AG08396 (cell line): ENCODE measurements at regions not wholly inside any gene's neighbourhood (a gene's known extent, or its start where the extent isn't known, plus 50 kb on each side); places are given as distances from the start of the nearest gene placed in this dataset.
"Not testable (repeated sequence)": the region's sequence is repeated elsewhere in the genome, so short reads cannot be mapped to it uniquely, and the experiment has no call there.

ENCODE experiments used
- DNase-seq: peaks from one replicate; pipeline ENCODE4 v3.0.0; 2012; ENCODE audit warnings: low spot score, mixed read lengths

DNA sequence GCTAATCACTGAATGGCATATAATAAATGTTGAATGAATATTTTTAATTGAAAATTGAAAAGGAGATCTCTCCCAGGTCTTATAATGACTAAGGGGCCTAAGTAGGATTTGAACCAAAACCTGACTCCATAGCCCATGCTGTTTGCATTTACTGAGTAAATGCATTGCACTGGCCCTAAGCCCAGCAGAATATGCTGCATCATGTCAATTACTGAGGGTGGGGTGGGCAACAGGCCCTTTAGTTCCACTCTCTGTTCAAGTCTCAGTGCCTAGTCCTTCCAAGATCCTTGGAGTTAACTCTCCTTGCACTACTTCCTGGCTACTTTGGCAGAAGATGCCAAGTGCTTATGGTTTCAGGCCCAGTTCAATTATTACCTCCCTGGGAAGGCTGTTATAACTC is 203.8 kb upstream of the DAB1 start:
- DNase-seq, result no peak

DNA sequence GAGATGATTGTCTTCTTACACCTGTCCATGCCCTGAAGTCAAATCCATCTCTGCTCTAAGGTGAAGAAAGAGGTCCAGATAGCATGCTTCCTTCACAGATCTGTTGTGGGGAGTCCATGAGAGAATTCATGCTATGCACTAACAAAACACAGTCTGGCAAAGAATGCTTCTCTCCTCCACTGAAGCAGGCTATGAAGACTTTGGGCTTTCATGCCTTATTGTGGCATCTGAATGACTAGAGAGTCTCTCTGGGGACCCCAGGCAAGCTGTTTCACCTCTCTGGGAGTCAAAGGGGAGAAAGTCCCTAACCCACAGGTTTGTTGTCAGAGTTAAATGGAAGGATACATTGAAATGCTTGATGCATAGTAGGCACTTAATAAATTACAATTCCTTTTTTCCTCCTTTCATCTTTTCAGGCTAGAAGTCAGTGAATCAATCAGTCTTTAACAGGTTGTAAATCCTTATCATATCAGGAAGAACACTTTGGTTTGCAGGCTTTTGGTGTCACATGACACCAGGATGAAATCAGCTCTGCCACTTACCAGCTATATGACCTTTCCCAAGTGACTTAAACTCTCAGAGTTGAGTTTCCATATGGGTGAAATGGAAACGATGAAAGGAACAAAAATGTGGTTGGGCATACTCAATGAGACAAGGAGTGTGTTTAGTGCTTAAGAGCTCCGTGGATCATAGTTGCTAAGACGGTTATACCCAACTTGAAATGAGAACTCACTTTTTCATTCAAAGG is 200.1 kb upstream of the DAB1 start:
- no peak for DNase-seq

DNA sequence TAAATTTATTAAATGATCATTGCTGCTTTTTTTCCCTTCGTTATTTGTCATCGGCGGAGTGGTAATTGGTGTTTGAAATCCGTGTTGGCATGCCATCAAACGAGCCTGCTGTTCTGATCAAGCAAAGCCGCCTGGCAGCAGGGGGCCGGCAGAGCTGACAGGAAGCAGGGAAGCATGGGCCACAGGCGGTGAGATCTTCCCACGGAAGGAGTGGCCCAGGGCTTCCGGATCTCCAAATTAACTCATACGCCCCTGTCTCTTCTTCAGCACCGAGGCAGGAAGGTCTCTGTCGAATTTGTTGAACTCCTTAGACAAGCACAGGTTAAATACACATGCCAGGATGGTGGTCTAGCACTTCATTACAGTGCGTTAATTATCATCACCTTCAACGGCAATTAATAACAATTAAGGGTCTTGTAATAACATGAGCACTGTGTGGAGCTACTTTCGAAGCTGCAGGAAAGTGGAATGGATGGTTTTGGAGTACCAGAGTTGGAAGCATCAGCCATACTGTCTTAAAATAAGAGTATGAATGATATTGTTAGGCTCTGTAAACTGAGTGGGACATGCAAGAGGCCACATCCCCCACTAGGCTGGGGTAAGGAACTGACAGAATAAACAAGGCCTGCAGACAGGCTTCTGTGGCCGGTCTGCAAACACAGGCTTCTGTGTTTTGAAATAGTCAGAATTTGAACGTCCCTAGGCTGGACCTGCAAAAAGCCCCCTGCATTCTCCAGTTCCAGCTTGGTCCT is 199.4 kb upstream of the DAB1 start:
- DNase-seq, result peak; percentile 18

DNA sequence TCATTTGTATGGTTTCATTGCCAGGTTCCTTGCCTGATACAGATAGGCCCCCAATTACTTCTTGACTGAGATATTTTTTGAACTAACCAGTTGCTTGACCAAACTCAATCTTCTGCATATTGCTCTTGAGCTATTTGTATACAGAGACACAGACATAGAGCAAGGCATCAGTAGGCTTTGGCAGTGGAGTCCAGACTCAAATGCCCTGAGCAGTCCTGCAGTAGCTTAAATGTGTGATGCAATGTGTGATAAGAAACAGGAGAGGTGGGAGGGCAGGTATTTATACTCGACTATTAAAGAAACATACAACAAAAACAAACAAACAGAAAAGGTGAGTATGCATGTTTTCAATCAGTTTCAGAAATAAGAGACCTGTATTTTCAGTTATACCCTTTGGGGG is 197.9 kb upstream of the DAB1 start:
- DNase-seq, result no peak

DNA sequence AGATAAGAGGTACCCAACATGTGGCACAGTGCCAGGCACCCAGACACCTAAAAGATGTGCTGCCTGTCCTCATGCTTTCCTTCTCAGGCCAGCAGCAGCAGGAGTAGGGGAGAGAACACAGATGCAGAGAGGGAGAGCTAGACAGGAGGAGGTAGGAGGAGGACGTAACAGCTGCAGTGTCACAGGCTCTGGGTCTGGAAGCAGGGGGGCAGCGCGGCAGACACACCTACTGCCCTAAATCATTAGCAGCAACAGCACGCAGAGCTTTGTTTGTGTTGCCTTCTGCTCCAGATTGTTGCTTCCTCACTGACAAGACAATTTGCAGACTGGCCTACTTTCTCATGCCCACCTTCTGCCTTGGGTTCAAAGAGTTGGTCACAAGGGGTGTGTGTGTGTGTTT is 196.7 kb upstream of the DAB1 start:
- no peak for DNase-seq

DNA sequence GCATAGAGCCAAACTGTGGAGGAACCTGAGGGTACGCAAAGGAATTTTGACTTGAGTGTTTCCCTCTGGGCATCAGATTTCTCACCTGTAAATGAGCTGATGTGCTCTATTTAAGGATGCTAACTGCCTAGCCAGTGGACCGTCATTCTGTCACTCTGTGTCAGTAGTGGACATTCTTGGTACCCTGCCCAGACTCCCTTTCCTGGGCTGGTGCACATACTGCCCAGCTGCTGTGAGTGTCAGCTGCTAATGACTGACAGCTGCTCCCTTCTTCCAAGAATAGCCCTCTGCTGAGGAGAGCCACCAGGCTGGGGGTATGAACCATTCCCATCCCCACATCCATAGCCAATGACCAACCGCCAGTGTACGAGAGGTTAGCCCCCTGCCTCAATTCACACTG is 193.1 kb upstream of the DAB1 start:
- DNase-seq, result no peak

DNA sequence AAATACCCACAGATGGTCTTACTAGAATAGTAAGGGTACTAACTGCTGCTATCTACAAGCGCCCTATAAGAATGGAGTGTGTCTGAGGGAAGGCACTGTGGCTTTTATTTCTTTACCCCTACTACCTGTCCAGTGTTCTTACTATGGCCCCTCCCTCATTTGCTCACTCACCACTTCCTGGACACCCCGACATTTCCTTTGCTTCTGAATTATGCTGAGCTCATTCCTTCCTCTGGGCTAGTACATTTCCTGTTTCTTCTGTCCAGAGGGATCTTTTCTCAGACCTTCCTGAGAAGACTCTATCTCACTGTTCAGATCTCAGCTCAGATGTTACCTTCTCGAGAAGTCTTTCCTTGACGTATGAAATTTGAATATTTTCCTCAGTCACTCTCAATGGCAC is 192.1 kb upstream of the DAB1 start:
- DNase-seq, result no peak

DNA sequence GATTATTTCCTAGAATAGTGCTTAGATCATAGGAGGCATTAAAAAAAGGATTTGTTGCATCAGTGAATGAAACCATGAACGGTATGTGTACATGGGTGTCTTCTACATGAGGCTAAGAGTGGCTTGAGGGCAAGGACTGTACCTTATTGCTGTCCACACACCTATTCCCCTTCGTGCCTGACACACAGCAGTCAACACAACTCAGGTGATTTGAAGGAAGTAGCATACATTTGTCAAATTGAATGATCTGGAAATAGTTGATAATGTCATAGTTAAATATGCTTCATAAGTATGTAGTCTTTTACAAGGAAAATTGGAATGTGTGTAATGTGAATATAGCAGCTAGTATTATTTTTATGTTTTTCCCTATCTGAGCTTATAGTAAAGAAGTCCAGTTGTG is 189.0 kb upstream of the DAB1 start:
- DNase-seq, result no peak

DNA sequence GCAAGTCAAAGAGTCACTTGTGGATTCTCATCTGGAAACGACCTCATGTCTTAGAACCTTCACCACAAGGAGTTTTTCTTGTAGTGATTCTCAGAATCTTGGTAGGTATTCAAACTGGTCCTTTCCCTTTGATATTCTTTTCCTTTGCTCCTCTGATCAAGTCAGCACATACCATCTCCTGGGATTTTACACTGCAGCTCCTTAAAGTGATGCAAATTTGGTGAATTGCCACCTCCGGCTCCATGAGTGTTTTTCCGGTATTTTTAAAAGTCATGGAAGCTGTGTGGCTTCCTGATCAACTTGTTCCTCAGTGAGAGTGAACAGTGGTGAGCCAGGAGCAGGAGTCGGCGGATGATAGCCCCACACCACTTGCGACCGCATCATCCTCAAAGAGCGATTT is 182.1 kb upstream of the DAB1 start:
- no peak for DNase-seq

DNA sequence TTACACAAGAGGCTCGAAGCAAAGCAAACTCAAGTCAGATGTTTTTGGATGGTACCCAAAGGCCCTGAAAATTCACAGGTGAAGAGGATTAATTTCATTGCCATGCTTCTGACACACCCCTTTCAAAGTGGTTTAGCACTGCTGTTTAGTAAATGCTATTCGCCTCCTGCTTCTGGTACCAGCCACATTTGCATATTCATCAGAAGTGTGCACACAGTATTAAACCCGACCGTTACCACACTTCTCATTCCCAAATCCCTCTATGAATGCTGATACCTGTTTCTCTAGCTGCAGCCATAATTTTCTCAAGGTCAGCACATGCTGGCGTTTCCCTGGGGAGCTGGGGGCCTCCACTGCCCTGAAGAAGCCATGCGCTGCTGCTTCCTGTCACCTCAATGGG is 179.8 kb upstream of the DAB1 start:
- no peak for DNase-seq

DNA sequence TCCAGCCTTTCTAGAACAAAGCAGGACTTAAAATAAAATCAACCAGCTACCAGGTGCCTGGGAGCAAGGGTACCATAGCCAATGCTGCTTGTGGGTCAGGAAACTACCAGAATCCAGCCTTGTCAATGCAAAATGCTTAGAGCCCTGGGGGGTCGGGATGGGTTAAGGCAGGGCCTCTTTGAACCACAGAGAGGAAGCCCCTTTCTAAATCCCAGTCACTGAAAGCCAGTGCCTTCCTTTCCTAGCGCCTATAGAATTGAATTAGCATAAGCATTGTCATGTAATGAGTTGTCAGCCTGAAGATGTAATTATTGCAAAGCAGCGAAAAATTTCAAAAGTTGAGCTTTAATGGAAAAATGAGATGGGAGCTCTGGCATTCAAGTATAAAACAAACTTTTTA is 176.6 kb upstream of the DAB1 start:
- no peak for DNase-seq

DNA sequence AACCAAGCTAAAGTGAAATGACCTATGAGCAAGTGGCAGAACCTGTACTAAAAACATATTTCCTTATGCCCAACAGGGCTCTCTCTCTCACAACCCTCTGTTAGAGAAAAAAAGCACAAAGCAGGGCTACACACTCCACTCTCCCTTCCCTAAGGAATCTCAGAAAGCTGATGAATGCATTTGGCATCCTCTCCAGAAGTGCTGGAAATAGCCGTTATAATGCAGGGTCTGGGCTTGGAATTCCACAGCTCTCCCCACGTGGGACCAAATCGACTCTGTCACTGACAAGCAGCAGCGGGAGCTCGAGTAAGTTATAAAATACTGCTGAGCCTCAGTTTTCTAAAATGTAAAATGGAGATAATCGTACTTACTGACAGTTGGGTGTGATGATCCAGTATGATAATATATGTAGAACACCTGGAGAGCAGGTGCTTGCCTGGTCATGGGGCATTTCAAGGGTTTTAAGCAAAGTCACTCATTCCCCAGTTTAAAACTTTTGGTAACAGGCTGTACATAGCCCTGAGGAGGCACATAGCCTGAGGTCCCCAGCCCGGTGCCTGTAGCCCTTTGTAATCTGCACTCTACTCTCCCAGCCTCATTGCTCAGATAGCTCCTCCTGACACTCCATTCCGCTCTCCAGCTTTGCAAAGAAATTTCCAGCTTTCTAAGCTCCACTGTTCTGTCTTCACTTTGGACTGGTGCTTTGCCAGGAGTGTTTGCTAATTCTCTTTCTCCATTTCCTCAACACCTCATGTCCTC is 175.6 kb upstream of the DAB1 start:
- no peak for DNase-seq

DNA sequence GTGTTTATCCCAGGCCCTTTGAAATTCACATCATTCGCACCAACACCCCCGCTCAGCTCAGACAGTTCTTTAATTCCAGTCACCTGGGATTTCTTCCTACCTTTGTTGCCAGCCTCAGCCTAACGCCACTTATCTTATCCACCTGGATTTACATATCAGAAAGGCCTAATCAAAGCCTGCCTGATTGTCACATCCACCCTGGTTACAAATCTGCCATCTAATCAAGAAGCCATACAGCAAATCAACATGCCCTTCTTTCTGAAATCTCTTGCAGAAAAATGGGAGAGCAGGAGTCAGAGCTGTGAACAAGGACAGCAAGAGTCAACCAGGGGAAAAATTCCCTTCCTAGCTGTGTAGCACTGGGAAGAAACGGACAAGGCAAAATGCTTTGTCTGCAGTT is 173.2 kb upstream of the DAB1 start:
- DNase-seq, result no peak

DNA sequence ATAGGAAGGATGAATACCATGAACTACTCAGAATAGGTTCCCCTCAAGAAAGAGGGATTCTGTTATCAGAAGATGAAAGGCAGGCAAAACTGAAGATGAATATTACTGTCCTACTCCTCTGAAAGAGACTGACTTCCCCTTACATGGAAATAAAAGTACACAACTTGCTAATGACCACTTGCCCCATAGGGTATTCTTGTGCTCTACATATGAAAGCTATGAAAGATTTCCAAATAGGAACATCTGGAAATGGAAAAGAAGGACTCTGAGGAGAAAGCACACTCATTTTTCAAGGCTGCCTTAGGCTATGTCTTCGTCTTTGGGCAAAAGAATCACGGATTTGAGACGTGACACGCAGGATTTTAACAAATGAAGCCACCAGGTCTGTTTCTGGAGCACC is 170.1 kb upstream of the DAB1 start:
- no peak for DNase-seq

DNA sequence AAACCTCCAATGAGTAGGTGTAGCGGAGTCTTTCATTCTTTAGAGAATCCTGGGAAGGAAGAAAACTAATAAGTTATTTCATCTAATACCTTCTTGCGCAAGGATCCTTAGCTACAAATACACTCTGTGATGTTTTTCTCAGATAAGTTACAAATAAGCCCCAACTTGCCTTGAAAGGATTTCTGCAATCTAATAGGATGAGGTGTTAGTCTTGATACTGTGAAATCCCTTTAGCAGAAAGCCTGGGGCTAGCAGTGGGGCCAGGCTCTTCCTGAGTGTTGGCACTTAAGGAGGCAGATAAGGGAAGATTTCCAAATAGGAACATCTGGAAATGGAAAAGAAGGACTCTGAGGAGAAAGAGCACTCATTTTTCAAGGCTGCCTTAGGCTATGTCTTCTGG is 168.0 kb upstream of the DAB1 start:
- DNase-seq, result no peak

DNA sequence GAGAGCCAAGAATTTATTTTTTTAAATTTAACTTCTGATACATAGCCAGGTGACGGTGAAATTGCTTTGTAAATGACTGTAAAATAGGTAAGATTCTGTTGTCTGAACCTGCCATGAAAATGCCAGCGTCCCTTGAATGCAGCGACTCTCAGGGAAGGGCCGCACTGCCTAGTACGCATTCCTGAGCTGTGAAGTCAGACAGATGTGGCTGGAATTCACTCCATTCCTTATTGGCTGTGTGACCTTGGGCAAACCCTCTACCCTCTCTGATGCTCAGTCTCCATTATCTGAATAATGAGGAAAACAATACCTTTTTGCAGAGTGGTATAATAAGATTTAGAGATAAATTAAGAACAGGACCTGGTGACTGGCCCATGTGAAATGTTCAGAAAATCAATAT is 167.1 kb upstream of the DAB1 start:
- DNase-seq, result no peak

DNA sequence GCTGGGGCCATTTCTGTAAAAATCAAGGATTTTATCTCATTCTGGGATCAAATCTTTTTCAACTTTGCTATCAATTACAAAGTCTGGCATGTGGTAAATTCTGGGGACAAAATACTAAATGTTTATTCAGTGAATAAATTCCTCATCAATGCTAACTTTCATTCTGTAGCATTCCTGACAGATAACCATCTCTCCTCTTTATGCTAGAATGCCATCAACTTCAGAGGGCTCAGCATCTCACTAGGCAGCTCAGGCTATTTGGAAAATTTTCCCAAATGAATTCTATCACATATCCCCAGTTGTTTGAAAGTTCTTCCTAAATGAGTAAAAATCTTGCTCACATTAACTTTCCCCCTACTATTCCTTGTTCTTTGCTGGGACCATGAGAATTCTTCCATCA is 163.0 kb upstream of the DAB1 start:
- no peak for DNase-seq

DNA sequence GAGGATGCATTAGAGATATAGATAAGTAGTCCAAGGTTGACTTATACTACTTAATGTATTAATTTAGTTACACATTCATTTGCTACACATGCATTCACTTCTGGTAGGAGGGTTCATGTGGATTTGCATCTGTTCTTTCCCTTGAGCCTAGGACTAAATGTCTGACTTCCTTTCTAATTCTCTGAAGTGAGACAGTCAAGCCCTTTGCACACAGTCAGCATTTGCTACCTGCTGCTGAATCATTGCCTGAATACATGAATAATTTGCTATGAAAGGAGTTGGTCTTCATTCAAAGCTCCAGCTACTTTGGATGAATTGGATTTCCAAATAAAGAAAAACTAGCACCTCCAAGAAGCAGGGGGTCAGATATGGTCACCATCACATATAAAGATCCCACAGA is 154.8 kb upstream of the DAB1 start:
- DNase-seq, result no peak

DNA sequence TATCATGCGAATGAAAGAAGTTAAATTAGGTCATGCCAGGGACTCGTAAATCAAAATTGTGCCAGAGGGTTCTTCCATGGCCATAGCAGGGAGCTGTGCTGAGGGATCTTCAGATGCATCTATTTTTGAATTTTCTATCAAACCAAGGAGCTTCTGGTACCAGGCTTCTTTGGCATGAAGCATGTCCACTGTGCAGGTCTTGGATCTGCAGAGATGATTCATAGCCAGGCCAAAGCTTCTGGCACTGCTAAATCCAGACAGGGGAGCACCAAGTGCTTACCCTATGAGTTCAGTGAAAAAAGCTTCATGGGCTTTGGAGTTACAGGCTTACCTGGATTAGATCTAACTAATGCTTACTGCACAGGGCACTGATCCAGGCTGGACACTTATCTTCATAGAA is 154.2 kb upstream of the DAB1 start:
- DNase-seq, result no peak

DNA sequence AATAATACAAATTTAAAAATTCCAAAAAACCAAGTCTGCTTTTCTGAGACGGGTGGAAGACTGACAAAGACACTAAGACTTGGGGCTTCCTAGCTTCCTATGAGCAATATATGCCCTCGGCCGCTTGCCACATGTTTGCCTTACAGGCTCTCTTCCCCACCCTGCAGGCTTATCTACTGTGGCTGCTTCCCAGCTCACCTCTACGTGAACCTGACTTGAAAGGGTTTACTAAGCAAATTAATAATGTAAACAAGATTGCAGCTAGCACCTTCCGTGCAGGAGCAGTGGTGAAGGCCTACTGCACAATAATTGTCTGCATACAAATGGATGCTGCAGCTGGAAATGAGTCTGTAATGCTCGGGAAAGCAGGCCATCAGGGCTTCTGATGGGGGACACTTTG is 152.9 kb upstream of the DAB1 start:
- no peak for DNase-seq

DNA sequence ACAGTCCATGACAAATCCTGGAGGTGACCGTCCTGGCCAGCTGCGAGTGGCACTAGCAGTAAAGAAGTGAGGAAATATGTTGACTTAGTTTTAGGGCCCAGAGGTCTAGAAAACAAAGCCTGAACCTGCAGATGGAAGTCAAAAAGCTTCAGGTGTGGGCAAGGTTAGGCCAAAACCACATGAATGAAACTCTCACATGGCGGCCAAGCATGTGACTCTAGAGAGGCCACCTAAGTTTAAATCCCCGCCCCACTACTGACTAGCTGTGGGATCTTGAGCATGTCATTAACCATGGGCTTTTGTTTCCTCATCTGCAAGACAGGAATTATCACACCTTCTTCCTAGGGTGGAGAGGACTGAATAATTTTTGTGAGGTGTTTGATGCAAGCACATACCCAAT is 148.2 kb upstream of the DAB1 start:
- no peak for DNase-seq

DNA sequence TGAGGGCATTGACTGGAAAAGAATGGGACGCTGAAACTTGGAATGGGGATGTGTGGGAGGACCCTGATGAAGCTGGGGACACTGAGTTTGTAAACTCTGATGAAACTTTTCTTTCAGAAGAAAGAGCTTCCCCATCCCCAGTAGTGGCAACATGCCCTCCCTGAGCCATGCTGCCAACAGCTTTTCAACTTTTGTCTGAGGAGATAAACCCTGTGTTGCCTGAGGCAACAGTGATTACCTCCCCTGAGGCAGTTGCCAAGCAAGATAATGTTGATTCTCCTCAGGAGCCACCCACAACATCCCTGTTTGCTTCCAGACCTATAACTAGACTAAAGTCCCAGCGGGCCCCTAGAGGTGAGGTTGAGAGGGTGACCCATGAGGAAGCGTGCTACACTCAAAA is 134.2 kb upstream of the DAB1 start:
- DNase-seq, result not testable (repeated sequence)

DNA sequence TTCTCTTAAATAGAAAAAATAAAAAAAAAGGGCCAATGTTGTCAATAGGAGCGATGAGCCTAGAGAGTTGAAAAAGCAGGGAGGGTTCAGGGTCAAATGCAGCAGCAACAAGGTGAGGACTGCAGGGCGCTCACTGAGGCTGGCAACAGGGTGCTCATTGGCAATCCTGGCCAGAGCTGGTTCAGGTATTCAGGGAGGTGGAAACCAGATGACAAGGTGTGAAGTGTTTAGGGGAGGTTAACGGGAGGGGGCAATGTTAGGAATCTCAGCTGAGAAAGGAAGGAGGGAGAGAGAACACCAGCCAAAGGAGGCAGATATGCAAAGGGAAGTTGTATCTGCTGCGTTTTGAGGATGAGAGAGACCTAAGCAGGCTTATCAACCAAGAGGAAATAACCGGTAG is 129.8 kb upstream of the DAB1 start:
- DNase-seq, result no peak
